Right renal pelvis (tissue), 4 donors: ENCODE measurements at regions not wholly inside any gene's neighbourhood (a gene's known extent, or its start where the extent isn't known, plus 50 kb on each side); places are given as distances from the start of the nearest gene placed in this dataset.

Experiments used
- DNase-seq, 4 donors: peaks; one replicate each; pipeline ENCODE4 v3.0.0-alpha.2; 2013; ENCODE audit warnings: low read depth in 4 of 4, low spot score in 3 of 4, missing footprints in 1 of 4

DNA sequence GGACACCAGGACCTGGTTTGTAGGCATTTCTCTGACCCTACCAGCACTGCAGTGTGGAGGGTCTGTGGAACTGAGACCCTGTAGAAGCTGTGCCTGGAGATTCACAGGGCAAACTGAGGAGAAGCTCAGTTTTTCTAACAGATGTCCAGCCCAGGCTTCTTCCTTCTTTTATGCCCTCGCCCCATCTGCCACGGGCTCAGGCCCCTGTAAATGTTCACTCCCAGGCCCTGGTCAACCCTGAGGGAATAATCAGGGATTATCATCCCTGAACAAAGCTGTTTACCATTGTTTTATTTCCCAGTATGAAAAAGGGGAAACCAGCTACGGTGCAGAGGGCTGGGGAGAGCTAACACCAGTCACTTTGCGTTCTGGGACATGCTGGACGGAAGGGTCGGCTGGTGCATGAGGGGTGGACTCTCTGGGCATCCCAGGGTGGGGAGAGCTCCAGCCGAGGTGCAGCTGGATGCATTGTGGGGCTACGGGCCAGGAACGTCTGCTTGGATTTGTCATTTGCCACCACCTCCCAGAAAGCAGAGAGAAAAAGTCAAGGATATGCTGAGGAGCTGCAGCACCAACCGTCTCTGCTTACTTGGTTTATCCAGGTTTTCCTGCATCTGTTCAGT is 183.8 kb downstream of the TFCP2L1 start:
- DNase-seq: no peak

DNA sequence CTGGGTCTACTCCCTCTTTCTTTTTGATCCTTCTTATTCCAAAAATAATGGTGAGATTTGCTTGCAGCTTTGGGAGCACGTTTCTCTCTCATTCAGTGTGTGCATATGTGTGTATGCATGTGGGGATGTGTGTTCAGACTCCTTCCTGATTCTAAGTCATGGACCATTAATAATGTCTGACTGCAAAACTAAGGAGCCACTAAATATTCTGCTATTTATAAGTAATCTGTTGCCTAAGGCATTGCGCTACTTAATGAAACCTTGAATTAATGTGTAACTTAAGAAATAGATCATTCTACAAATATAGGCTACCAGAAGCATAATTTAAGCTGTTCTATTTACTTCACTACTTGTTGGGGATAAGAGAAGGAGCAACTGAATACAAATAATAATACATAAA is 182.1 kb downstream of the TFCP2L1 start:
- no peak for DNase-seq

DNA sequence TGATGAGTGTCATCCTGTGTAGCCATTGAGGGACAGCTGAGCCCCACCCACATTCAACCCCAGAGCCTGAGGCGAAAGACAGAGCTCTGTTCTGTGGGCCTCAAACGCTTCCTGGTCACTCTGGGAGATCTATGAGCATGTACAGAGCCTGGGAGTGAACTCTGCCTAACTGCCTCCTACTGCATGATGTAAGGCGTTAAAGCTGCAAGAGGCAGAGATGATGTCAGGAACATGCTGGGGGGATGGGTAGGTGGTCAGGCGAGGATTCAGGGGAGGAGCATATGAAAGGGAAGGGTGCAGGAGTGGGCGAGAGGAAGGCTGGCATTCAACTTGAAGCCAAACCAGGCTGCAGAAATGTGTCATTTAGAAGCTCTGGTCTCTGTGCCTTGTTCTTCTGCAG is 181.0 kb downstream of the TFCP2L1 start:
- no peak for DNase-seq

DNA sequence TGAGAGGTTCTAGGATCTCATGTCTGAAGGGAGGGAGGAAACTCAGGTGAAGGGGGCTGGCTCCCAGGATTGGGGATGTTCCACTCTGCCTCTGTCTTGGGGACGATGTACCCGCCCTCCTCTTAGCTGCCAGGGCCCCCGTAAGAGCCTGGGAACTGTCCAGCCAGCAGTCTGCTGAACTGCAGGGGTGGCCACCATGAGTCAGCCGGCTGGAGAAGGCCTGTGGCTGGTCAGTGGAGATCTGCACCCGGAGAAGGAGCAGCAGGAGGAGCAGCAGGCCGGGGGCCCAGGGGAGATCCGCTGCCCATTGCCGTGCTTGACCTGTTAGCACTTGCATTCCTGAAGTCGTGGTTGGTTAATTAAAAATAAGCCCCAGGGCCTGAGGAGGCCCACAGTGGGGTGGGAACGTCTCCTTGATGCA is 180.3 kb downstream of the TFCP2L1 start:
- DNase-seq: no peak

DNA sequence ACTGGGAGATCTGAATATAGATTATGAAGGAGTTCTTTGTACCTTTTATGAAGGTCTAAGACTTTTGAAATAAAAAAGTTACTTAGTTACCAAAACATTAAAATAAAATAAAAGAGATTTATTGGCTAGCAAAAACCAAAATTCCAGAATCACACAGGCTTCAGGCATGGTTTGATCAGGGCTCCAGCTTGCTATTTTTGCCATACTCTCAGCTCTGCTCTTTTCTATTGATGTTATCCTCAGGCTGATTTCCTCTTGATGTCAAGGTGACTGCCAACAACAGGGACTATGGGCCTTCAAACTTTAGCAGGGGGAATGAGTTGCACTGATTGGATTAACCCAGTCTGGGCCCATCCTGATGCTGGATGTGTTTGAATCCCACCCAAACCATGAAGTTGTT is 174.1 kb downstream of the TFCP2L1 start:
- no peak for DNase-seq

DNA sequence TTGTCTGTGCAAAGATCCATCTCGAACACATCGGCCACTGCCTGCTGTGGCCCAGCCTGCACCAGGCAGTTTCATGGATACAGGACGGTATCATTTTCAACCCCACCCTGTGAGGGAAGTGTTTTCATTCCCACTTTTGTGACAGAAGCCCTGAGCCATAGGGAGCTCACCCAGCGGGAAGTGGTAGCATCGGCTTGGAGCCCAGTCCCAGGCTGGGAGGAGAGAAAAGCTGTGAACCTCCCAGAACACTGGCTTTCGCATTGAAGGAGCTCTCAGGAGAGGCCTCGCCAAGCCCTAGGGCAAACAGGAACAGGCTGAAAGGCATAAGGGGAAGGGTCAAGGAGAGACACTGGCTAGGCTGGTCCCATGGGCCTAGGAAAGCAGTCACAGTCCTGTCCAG is 166.1 kb downstream of the TFCP2L1 start:
- DNase-seq: no peak

DNA sequence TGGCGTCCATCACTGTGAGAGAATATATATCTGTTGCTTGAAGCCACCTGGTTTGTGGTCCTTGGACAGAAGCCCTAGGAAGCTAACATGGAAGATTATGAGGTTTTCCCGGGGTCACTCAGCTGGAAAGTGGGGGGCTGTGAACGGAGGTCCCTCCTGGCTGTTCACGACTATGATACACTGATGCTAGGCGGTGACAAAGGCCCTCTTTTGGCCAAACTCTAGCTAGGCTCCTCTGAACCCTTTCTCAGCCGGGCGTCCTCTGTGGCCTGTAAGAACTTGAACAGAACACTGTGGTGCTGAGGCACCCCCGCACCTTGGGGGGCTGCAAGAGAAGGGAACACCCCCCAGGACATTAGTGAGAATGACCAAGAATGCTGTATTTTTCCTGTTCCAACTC is 164.6 kb downstream of the TFCP2L1 start:
- DNase-seq: no peak

DNA sequence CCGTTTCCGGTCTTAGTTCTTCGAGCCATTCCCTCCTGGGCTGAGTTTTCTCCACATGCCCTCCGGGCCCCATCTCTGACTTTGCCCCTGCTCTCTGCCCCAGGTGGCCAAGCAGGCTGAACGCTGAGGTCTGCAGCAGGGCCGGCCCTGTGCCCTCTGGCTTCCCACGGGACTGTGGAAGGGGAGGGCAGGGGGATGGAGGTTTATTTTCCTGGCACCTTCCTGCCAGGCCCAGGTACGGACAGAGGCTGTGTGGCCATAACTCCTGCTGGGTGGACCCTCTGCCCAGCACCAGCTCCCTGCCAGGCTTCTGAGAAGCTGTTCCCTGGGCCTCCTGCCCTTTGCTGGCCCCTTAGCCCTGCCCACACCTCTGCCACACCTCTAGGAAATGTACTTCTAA is 164.0 kb downstream of the TFCP2L1 start:
- DNase-seq: no peak

DNA sequence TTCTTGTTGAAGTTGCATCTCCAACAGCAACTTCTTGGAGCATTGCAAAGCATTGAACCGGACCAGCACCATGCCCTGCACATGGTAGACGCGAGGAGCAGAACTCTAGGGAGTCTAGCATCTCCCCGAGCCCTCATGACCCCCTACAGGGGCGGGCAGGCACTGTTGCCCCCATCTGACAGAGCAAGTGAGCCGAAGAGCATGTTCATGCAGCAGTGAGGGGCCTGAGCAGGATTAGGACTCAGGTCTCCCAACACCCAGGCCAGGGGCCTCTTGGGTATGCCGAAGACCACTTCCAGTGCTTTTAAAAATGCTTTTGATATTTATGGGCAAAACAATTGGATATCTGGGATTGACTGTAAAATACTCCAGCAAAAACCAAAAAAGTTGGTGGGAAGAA is 163.3 kb downstream of the TFCP2L1 start:
- DNase-seq: no peak

DNA sequence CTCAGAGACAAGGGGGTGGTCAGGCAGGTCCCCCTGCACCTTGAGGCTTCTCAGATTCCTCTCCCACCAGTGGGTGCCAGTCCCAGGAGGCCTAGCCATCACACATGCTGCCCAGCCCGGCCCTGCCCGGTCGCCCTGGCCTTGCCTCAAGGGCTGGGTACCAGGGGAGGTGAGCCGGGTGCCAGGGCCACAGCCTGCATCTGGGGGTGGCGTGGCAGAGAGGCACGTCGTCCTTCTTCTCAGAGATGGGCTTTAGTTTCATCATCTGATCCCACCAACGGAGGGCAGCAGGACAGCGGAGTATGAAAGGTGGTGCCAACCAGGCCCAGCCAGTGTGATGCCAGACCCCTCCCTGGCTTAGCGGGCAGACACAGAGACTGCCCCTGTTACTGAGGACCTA is 161.7 kb downstream of the TFCP2L1 start:
- no peak for DNase-seq

DNA sequence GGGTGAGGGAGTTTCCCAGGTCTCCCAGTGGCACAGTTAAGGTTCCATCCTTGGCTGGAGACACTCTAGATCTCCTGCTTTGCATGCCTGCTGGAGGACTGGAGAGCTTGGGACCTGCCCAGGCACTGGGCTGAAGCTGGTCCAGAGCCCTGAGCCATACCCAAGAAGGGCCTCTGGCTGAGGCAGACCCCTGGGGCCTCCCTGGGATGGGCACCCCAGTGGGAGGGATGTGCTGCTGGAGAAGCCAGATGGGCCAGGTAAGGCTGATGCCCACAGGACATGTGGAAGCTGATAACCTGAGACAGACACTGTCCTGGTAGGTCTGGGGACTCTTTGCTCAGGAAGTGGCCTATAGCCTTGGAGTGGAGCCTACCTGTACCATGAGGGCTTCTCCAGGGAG is 160.7 kb downstream of the TFCP2L1 start:
- no peak for DNase-seq

DNA sequence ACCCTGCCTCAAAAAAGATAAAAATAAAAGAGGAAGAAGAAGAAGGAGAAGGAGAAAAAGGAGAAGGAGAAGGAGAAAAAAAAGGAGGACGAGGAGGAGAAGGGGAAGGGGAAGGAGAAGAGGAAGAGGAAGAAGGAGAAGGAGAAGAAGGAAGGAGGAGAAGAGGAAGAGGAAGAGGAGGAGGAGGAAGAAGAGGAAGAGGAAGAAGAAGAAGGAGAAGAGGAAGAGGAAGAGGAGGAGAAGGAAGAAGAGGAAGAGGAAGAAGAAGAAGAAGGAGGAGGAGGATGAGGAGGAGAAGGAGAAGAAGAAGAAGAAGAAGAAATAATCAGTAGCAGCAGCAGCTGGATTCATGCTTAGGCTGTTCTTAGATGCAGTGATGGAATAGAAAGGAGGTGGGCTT is 159.7 kb downstream of the TFCP2L1 start:
- DNase-seq: no peak

DNA sequence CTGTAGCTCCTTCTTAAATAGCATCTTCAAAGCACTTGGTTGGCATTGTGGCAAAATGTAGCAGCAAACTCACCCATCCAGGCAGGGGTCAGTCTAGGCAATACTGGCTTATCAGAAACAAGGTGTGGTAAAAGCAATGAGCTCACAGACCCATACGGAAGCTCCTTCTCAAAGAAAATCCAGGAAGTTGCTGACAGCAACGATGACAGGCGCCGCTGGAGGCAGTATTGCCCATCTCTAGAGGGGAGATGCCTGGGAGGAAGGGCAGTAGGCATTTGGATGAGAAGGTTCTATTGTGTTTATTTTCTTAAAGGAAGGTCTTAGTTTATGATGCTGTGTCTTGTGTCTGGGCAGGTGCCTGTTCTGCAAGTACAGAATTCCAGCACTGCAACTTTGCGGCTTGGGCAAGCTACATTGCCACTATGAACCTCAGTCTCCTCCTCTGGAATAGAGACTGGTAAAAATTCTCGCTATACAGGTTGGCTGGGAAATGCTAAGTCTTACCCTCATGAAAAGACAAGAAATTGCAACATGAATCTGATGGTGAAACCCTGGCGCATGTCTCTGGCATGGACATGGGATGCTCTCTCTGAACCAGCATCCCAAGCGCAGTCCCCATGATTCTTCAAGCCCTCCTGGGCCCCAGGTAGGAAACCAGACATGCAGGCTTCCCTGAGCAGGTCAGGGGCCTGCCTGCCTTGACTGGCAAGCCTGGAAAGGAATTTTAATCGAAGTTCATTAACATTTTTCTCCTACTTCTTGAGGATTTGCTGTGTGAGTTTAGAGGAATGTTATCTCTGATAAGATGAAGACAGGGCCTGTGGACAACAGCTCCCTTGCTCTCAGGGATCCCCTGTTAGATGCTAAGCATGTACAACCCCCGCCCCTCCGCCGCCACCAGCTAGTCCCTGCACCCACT is 156.0 kb downstream of the TFCP2L1 start:
- DNase-seq: no peak

DNA sequence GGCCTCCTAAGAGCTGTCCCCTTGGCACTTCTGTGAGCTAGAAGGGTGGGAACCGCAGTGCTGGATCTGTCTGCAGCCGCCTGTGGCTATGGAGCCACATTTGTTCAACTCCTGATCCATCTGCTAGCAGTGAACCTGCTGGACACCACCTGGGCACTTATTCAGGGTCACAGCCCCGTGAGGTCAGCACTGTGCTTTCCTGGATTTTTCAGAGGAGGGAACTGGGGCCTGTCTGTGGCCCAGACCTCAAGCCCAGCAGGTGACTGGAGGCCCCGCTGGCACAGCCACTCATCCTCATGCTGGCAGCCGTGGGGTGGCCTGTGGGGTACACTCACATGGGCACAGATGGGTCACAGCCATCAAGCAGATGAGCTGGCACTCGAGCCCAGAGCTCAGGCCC is 155.3 kb downstream of the TFCP2L1 start:
- no peak for DNase-seq

DNA sequence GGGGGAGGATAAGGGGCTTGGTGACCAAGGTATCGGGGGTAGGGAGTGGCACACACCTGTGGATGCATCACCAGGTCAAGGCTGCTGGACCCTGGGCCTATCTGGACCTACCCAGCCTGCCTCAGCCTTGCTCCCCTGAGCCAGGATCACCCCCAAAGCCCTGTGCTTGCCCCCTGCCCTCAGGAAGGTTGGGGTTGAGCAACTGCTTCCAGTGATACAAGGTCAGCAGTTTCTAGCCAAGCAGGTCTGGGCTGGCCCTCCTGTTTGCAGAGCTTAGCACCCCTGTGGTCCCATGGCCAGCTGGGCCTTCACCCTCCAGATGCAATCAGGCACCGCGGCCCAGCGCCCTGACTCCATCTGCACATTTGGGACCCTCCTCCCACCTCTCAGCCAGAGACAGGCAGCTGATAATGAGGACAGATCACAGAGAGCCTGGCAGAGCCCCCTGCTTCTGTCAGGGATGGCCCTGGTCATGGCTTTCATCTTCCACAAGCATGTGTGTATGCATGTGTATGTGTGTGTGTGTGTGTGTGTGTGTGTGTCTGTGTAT is 154.6 kb downstream of the TFCP2L1 start:
- no peak for DNase-seq

DNA sequence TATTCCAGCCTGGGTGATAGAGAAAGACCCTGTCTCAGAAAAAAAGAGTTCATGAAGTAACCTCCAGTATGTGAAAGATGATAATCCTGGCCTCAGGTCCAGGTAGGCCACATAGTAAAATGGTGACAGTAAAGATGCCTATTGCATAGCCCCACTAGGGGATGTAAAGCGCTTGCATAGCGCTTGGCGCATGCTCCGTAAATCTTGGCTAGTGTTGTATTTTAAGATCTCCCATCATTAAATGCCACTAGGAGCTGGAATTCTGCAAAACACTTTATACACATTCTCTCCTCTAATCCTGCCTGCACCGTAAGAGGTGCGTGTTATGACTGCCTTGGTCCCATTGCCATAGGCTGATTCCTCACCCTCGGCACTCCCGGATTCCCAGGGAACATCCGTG is 153.6 kb downstream of the TFCP2L1 start:
- no peak for DNase-seq

DNA sequence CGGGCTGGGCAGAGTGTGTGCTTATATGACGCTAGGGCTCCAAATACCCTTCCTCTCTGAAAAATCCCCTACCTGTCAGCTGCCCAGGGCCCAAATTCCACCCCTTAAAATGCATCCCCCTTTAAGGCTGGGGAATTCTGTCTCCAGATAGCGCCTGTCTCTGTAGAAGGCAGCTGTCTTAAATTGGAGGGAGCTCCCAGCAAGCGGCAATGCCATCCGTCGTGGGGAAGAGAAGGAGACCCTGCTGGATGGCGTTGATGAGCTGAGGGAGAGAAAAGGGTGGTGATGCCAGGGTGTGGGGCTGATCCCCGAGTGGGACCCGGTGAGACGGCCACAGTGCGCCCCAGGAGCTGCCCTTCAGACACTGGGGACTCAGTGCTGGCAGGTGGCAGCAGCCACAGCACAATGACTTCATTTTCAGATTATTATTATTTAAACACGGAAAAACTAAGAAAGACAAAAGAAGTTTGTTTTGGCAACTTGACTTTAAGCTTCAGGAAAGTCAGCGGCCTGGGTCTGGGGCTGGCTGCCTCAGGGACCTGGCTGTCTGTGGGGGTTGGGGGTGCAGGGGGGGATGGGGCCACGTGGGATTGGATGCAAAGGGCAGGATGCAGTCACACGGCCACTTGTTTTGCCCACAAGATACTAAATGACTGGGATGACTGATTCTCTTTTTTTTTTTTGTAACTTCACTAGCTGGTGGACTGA is 152.8 kb downstream of the TFCP2L1 start:
- DNase-seq: no peak

DNA sequence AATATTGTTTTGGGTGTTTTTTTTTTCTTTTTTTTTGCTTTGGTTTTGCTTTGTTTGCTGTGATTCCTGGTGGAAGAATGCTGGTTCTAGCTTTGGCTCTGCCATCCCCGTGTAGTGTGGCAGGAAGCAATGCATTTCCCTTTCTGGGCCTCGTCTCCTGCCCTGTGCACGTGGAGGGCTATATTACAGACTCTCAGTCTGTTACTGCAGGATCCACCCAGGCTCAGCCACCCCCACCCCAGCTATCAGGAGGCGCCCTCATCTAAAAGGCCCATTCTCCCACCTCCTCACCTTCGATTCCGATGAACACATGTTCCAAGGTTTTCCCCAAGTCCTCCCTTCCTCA is 152.3 kb downstream of the TFCP2L1 start:
- no peak for DNase-seq

DNA sequence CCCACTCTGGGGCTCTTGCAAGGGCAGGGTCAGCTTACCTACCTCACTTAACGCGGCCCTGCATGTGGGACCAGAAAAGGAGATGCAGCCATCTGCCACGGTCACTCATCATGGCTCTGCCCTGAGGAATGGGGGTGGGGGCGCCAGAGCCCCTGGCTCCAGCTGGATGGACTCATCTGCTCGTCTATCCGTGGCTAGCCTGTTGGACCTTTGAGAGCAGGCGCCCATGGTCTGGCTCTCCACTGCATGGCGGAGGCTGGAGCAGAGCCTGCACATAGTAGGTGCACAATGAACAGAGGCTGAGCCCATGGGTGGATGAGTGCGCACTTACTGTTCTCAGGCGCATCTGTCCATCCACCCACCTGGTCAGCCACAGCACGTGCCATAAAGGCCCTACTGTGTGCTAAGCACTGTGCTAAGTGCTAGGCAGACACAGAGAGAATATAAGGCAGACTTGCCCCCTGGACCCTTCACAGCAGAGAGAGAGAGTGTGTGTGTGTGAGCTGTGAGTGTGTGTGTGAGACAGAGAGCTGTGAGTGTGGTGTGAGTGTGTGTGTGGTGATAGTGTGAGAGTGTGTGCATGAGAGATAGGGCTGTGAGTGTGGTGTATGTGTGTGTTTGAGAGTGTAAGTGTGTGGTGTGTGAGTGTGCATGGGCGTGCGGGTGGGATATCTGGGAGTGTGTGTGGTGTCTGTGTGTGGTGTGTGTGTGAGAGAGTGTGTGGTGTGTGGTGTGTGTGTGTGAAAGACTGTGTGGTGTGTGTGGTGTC is 151.3 kb downstream of the TFCP2L1 start:
- no peak for DNase-seq

DNA sequence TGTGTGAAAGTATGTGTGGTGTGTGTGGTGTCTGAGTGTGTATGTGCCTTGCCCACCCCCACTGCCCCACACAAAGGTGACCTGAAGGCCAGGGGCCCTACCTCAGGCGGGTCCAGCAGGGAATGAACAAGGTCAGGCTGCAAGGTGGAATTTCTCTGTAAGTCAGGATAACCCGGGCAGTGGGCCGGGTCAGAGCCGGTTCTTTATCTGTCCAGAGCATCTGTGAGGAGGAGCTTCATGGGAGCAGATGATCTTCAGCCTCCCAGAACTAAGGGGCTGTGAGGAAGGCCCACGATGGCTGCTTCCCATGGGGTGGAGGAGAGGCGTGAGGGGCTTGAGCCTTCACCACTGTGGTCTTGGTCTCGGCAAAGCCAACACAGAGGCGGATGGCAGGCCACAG is 150.3 kb downstream of the TFCP2L1 start:
- no peak for DNase-seq
